Esophagus squamous epithelium (tissue), 5 donors: ENCODE measurements at regions not wholly inside any gene's neighbourhood (a gene's known extent, or its start where the extent isn't known, plus 50 kb on each side); places are given as distances from the start of the nearest gene placed in this dataset.
"Not testable (repeated sequence)": the region's sequence is repeated elsewhere in the genome, so short reads cannot be mapped to it uniquely, and the experiment has no call there.

Source experiments
- DNase-seq: peaks from one replicate; lab custom pipeline; 2025; lab: John Stamatoyannopoulos, UW
- H3K27ac ChIP-seq, 4 donors: fragments of 200-600 bp; sonication (generic); one replicate each; pipeline ENCODE4 v1.5.1; 2016 to 2019; ENCODE audit warnings: mild to moderate bottlenecking in 1 of 4
- H3K27me3 ChIP-seq, 4 donors: fragments of 200-600 bp; sonication (generic); 1 replicate in 3 of 4; 2 replicates in 1 of 4; pipeline versions ENCODE4 v1.5.1 to v1.6.0; 2017 to 2021; ENCODE audit warnings: antibody characterized with exemption in 1 of 4
- H3K36me3 ChIP-seq, 3 donors: fragments of 200-600 bp; sonication (generic); one replicate each; pipeline ENCODE4 v1.5.1; 2016 to 2019
- H3K4me1 ChIP-seq, 3 donors: fragments of 200-600 bp; sonication (generic); one replicate each; pipeline ENCODE4 v1.5.1; 2017 to 2019
- H3K4me3 ChIP-seq, 4 donors: fragments of 200-600 bp; sonication (generic); 1 replicate in 3 of 4; 2 replicates in 1 of 4; pipeline ENCODE4 v1.5.1; 2016 to 2019; ENCODE audit warnings: mild to moderate bottlenecking in 2 of 4, moderate library complexity in 1 of 4
- H3K9me3 ChIP-seq, 3 donors: fragments of 200-600 bp; sonication (generic); one replicate each; pipeline ENCODE4 v1.5.1; 2016 to 2019
- CTCF ChIP-seq, 6 experiments: fragments of 450-650 bp in 4 of 6; fragments of 200-600 bp in 2 of 6; sonication (generic) in 2 of 6; IDR thresholded peaks; one replicate each; pipeline ENCODE4 v1.5.1; 2016 to 2019; ENCODE audit warnings: antibody characterized with exemption in 6 of 6, mild to moderate bottlenecking in 4 of 6, moderate library complexity in 4 of 6
- POLR2A ChIP-seq, 4 donors: fragments of 450-650 bp; IDR thresholded peaks; one replicate each; pipeline ENCODE4 v1.6.1; 2017; ENCODE audit warnings: antibody characterized with exemption in 4 of 4, mild to moderate bottlenecking in 4 of 4, moderate library complexity in 3 of 4
- WGBS, 2 donors: methylation state at CpG; one replicate each; pipeline ENCODE4 v1.1.5; 2018; 5-methylcytosine and 5-hydroxymethylcytosine counted together
- intact Hi-C: fragments of 100-400 bp; cut with DNase I; formaldehyde crosslinking; loops from one replicate; pipeline ENCODE4 v1.15.0; 2022
- donor health status: DM: yes; HTN: yes; CAD: no.

- 83 to 88% methylated on average over 5 to 7 of the region's 7 CpGs for WGBS, 2 donors
- no peaks in the 10 kb centered on the region for H3K36me3 ChIP-seq
- intact Hi-C loops = no loop called here
- H3K27me3 ChIP-seq = no peaks in the 10 kb centered on the region
- H3K27ac ChIP-seq = no peak overlapping the region
- TF ChIP-seq POLR2A (IDR thresholded peaks at IDR 0.05) = no peak
- no peak for TF ChIP-seq CTCF (IDR thresholded peaks at IDR 0.05)
- H3K4me3 ChIP-seq = no peak overlapping the region
- no peak for DNase-seq
- H3K4me1 ChIP-seq = no peaks in the 10 kb centered on the region
- peaks cover 0 to 3% (median 0%) of the 10 kb centered on the region in 3 donors for H3K9me3 ChIP-seq
Measured at GRCh38 chr1:30000266-30000665, 723.1 kb downstream of the MATN1 start.

GRCh38 chr1:29999595-29999994, 723.8 kb downstream of the MATN1 start:
- TF ChIP-seq CTCF (IDR thresholded peaks at IDR 0.05) = no peak
- no peak for TF ChIP-seq POLR2A (IDR thresholded peaks at IDR 0.05)
- peaks cover 0 to 9% (median 0%) of the 10 kb centered on the region in 3 donors for H3K9me3 ChIP-seq

GRCh38 chr1:29998686-29999085, 724.7 kb downstream of the MATN1 start:
- intact Hi-C loops = no loop called here
- TF ChIP-seq CTCF (IDR thresholded peaks at IDR 0.05) = no peak
- no peak for TF ChIP-seq POLR2A (IDR thresholded peaks at IDR 0.05)
- no peak for DNase-seq

More at GRCh38 chr1:29999595-29999994, 723.8 kb downstream of the MATN1 start:
- no peak for DNase-seq
- H3K36me3 ChIP-seq = no peaks in the 10 kb centered on the region
- intact Hi-C loops = no loop called here
- no peak overlapping the region for H3K27ac ChIP-seq
- H3K27me3 ChIP-seq = no peaks in the 10 kb centered on the region
- 50% methylated on average over 1 of the region's 1 CpG; no CpG with 5 or more reads in 1 of the 2 donors for WGBS, 2 donors
- H3K4me1 ChIP-seq = no peaks in the 10 kb centered on the region
- no peak overlapping the region for H3K4me3 ChIP-seq

GRCh38 chr1:29997818-29998217, 725.6 kb downstream of the MATN1 start:
- WGBS, 2 donors = 100% methylated on average over 1 of the region's 3 CpGs; no CpG with 5 or more reads in 1 of the 2 donors
- H3K27me3 ChIP-seq, H3K4me1 ChIP-seq, intact Hi-C loops, H3K27ac ChIP-seq, H3K4me3 ChIP-seq, DNase-seq, H3K36me3 ChIP-seq: not testable (repeated sequence)
- peaks cover 0 to 21% (median 0%) of the 10 kb centered on the region in 3 donors for H3K9me3 ChIP-seq

More at GRCh38 chr1:29998686-29999085, 724.7 kb downstream of the MATN1 start:
- Histone ChIP-seq H3K27me3 (no peaks in the 10 kb centered on the region), H3K4me3 (no peak overlapping the region), H3K36me3 (no peaks in the 10 kb centered on the region), H3K9me3 (peaks cover 0 to 16% (median 0%) of the 10 kb centered on the region in 3 donors), H3K27ac (no peak overlapping the region), H3K4me1 (no peaks in the 10 kb centered on the region)
- 60 to 86% methylated on average over 3 to 4 of the region's 4 CpGs for WGBS, 2 donors

GRCh38 chr1:29993950-29994349, 729.4 kb downstream of the MATN1 start:
- no peak for DNase-seq
- Histone ChIP-seq H3K4me3 (no peak overlapping the region), H3K27ac (no peak overlapping the region), H3K27me3 (peaks cover 0 to 12% (median 0%) of the 10 kb centered on the region in 4 donors), H3K9me3 (peaks cover 0 to 21% (median 0%) of the 10 kb centered on the region in 3 donors), H3K36me3 (no peaks in the 10 kb centered on the region), H3K4me1 (no peaks in the 10 kb centered on the region)
- intact Hi-C loops = no loop called here
- no peak for TF ChIP-seq POLR2A (IDR thresholded peaks at IDR 0.05)
- TF ChIP-seq CTCF (IDR thresholded peaks at IDR 0.05) = no peak

GRCh38 chr1:29991815-29992214, 731.6 kb downstream of the MATN1 start:
- WGBS, 2 donors = 80% methylated on average over 1 of the region's 3 CpGs; no CpG with 5 or more reads in 1 of the 2 donors
- intact Hi-C loops = no loop called here
- H3K4me3 ChIP-seq = no peak overlapping the region

More at GRCh38 chr1:29991815-29992214, 731.6 kb downstream of the MATN1 start:
- no peaks in the 10 kb centered on the region for H3K36me3 ChIP-seq
- DNase-seq = no peak
- H3K27me3 ChIP-seq = peaks cover 0 to 12% (median 0%) of the 10 kb centered on the region in 4 donors
- TF ChIP-seq POLR2A (IDR thresholded peaks at IDR 0.05) (no peak), CTCF (IDR thresholded peaks at IDR 0.05) (no peak)
- H3K27ac ChIP-seq = no peak overlapping the region
- H3K4me1 ChIP-seq = no peaks in the 10 kb centered on the region
- H3K9me3 ChIP-seq = peaks cover 0 to 21% (median 0%) of the 10 kb centered on the region in 3 donors
